HCT116 (cell line): ENCODE measurements at regions not wholly inside any gene's neighbourhood (a gene's known extent, or its start where the extent isn't known, plus 50 kb on each side); places are given as distances from the start of the nearest gene placed in this dataset.

ENCODE experiments used
- ATAC-seq: fragments of 200-7000 bp; cut with Tn5 transposase; 2 replicates; pipeline ENCODE4 v1.9.1; 2020; ENCODE audit warnings: mild to moderate bottlenecking, moderate library complexity
- BruUV-seq: library from RNA; stranded (reverse); fragments of 400-500 nt; replicated peaks from 2 replicates; lab custom pipeline; 2021; lab: Mats Ljungman, UMichigan
- CTCF ChIA-PET: fragments of 300-600 bp; sonication (Branson Sonifier 250); formaldehyde crosslinking; loops from one replicate; lab custom pipeline; 2021; ENCODE audit warnings: antibody characterized with exemption; lab: Charles Lee
- POLR2A ChIA-PET: fragments of 300-600, 350-600 bp; sonication (Branson Sonifier 250); formaldehyde crosslinking; loops from one replicate; lab custom pipeline; 2021; ENCODE audit warnings: antibody characterized with exemption; lab: Charles Lee
- RAD21 ChIA-PET, 2 experiments: fragments of 300-600 bp; sonication (Branson Sonifier 250); formaldehyde crosslinking; loops; one replicate each; lab custom pipeline; 2023; ENCODE audit warnings: low total read pairs in 2 of 2; ENCODE audit not compliant: uncharacterized antibody in 2 of 2, unreplicated experiment in 2 of 2, low non-redundant PET in 1 of 2; lab: Charles Lee
- DNase-seq: peaks from one replicate; pipeline ENCODE4 v3.0.0-alpha.2; 2010; ENCODE audit warnings: low read depth, low spot score
- H2AFZ ChIP-seq: fragments of 200-600 bp; shearing (Covaris generic), sonication (generic); 2 replicates; pipeline ENCODE4 v1.6.1; 2017; ENCODE audit warnings: low read depth, mixed run types, mixed read lengths, antibody characterized with exemption, low read length; ENCODE audit not compliant: poor library complexity, severe bottlenecking
- H3K27ac ChIP-seq: 2 replicates; pipeline ENCODE4 v1.5.1; 2012; ENCODE audit warnings: low read depth, low read length
- H3K27me3 ChIP-seq: fragments of 200-600 bp; sonication (generic); 2 replicates; pipeline ENCODE4 v1.6.1; 2016; ENCODE audit warnings: mixed run types, low read length, mixed read lengths; ENCODE audit not compliant: insufficient read depth
- H3K36me3 ChIP-seq, 2 experiments: fragments of 200-500 bp in 1 of 2; fragments of 200-600 bp in 1 of 2; sonication (Bioruptor generic) in 1 of 2; sonication (generic) in 1 of 2; 2 replicates each; pipeline versions ENCODE4 v1.5.1 to v1.6.1; 2014 to 2016; ENCODE audit warnings: low read length in 2 of 2, inconsistent platforms in 1 of 2, mixed read lengths in 1 of 2, mixed run types in 1 of 2; ENCODE audit not compliant: insufficient read depth in 2 of 2, control insufficient read depth in 1 of 2
- H3K4me1 ChIP-seq, 2 experiments: fragments of 200-600 bp in 1 of 2; sonication (generic) in 1 of 2; 2 replicates each; pipeline versions ENCODE4 v1.5.1 to v1.6.1; 2012 to 2017; ENCODE audit warnings: low read length in 2 of 2, inconsistent platforms in 1 of 2, mild to moderate bottlenecking in 1 of 2, mixed read lengths in 1 of 2, mixed run types in 1 of 2, moderate library complexity in 1 of 2; ENCODE audit not compliant: insufficient read depth in 2 of 2, control insufficient read depth in 1 of 2
- H3K4me2 ChIP-seq: fragments of 200-600 bp; sonication (generic); 2 replicates; pipeline ENCODE4 v1.6.1; 2017; ENCODE audit warnings: mixed run types, low read length, mixed read lengths
- H3K4me3 ChIP-seq, 2 experiments: fragments of 200-600 bp in 1 of 2; sonication (generic) in 1 of 2; replicated peaks in 1 of 2; 2 replicates each; pipeline ENCODE4 v1.5.1; 2011 to 2016; ENCODE audit warnings: low read length in 2 of 2, control low read depth in 1 of 2, low read depth in 1 of 2, mild to moderate bottlenecking in 1 of 2, mixed read lengths in 1 of 2, mixed run types in 1 of 2
- H3K79me2 ChIP-seq: fragments of 200-600 bp; sonication (generic); 2 replicates; pipeline ENCODE4 v1.6.1; 2017; ENCODE audit warnings: mild to moderate bottlenecking, mixed run types, low read length, moderate library complexity, mixed read lengths; ENCODE audit not compliant: insufficient read depth
- H3K9ac ChIP-seq: fragments of 200-600 bp; sonication (generic); 2 replicates; pipeline ENCODE4 v1.6.1; 2016; ENCODE audit warnings: low read length, mixed read lengths
- H3K9me2 ChIP-seq: fragments of 200-600 bp; sonication (generic), shearing (Covaris generic); 2 replicates; pipeline ENCODE4 v1.6.1; 2017; ENCODE audit warnings: mixed run types, mild to moderate bottlenecking, moderate library complexity; ENCODE audit not compliant: insufficient read depth
- H3K9me3 ChIP-seq, 2 experiments: fragments of 200-500 bp in 1 of 2; fragments of 200-600 bp in 1 of 2; sonication (Bioruptor generic) in 1 of 2; sonication (generic) in 1 of 2; 2 replicates each; pipeline ENCODE4 v1.6.1; 2014 to 2017; ENCODE audit warnings: low read length in 2 of 2, mixed read lengths in 2 of 2, inconsistent platforms in 1 of 2, low read depth in 1 of 2, mild to moderate bottlenecking in 1 of 2, mixed run types in 1 of 2, moderate library complexity in 1 of 2; ENCODE audit not compliant: control insufficient read depth in 1 of 2, insufficient read depth in 1 of 2
- H4K20me1 ChIP-seq: fragments of 200-600 bp; sonication (generic), shearing (Covaris generic); 2 replicates; pipeline ENCODE4 v1.6.1; 2017; ENCODE audit warnings: mixed run types, mild to moderate bottlenecking, moderate library complexity; ENCODE audit not compliant: insufficient read depth
- CEBPB ChIP-seq: IDR thresholded peaks from 2 replicates; pipeline ENCODE4 v1.6.1; 2012; ENCODE audit warnings: low read depth
- EZH2phosphoT487 ChIP-seq: fragments of 200-600 bp; IDR thresholded peaks from 2 replicates; pipeline ENCODE4 v1.6.1; 2018; ENCODE audit warnings: antibody characterized with exemption, borderline replicate concordance
- FOSL1 ChIP-seq: IDR thresholded peaks from 2 replicates; pipeline ENCODE4 v1.6.1; 2012; ENCODE audit warnings: low read depth
- POLR2A ChIP-seq: IDR thresholded peaks from 2 replicates; pipeline ENCODE4 v1.7.0; 2011; ENCODE audit warnings: borderline replicate concordance; ENCODE audit not compliant: insufficient read depth, insufficient read length; ENCODE audit errors: extremely low read depth
- POLR2AphosphoS5 ChIP-seq: IDR thresholded peaks from 2 replicates; pipeline ENCODE4 v1.6.1; 2011; ENCODE audit warnings: mild to moderate bottlenecking, low read depth, low read length, moderate library complexity
- RAD21 ChIP-seq: IDR thresholded peaks from 2 replicates; pipeline ENCODE4 v1.6.1; 2012; ENCODE audit warnings: low read depth, mild to moderate bottlenecking
- SIN3A ChIP-seq: IDR thresholded peaks from 2 replicates; pipeline ENCODE4 v1.6.1; 2012; ENCODE audit warnings: low read depth
- SP1 ChIP-seq: IDR thresholded peaks from 2 replicates; pipeline ENCODE4 v1.6.1; 2012; ENCODE audit warnings: low read depth
- SRF ChIP-seq: IDR thresholded peaks from 2 replicates; pipeline ENCODE4 v1.6.1; 2012; ENCODE audit warnings: low read depth
- TCF7L2 ChIP-seq: IDR thresholded peaks from 2 replicates; pipeline ENCODE4 v1.7.0; 2011; ENCODE audit warnings: borderline replicate concordance, inconsistent platforms; ENCODE audit not compliant: insufficient read depth, insufficient read length; ENCODE audit errors: extremely low read depth
- ZNF274 ChIP-seq: fragments of 200-500 bp; sonication (Bioruptor generic); IDR thresholded peaks from 2 replicates; pipeline ENCODE4 v1.6.1; 2014; ENCODE audit warnings: mild to moderate bottlenecking, low read depth, low read length, inconsistent platforms
- intact Hi-C: fragments of 100-400 bp; cut with micrococcal nuclease; formaldehyde crosslinking; loops from 2 replicates; pipeline ENCODE4 v1.10.0; 2022
- TF ChIP-seq, protein P1 (sequence below): IDR thresholded peaks from 2 replicates; pipeline ENCODE4 v1.6.1; 2012
- TF ChIP-seq, protein P2 (sequence below): IDR thresholded peaks from 2 replicates; pipeline ENCODE4 v1.6.1; 2012
- TF ChIP-seq, protein P3 (sequence below), 3 experiments: fragments of 200-600 bp in 1 of 3; sonication (generic) in 1 of 3; IDR thresholded peaks in 2 of 3; conservative IDR thresholded peaks in 1 of 3; 2 replicates each; pipeline ENCODE4 v1.5.1; 2012 to 2017; ENCODE audit warnings: low read depth in 2 of 3, low read length in 2 of 3, antibody characterized with exemption in 1 of 3, borderline replicate concordance in 1 of 3, control low read depth in 1 of 3, mild to moderate bottlenecking in 1 of 3, mixed read lengths in 1 of 3, mixed run types in 1 of 3, moderate library complexity in 1 of 3; ENCODE audit not compliant: insufficient read depth in 1 of 3
- TF ChIP-seq, protein P4 (sequence below): IDR thresholded peaks from 2 replicates; pipeline ENCODE4 v1.6.1; 2011; ENCODE audit warnings: mild to moderate bottlenecking, low read length, moderate library complexity; ENCODE audit not compliant: insufficient replicate concordance; ENCODE audit errors: extremely low read depth

DNA sequence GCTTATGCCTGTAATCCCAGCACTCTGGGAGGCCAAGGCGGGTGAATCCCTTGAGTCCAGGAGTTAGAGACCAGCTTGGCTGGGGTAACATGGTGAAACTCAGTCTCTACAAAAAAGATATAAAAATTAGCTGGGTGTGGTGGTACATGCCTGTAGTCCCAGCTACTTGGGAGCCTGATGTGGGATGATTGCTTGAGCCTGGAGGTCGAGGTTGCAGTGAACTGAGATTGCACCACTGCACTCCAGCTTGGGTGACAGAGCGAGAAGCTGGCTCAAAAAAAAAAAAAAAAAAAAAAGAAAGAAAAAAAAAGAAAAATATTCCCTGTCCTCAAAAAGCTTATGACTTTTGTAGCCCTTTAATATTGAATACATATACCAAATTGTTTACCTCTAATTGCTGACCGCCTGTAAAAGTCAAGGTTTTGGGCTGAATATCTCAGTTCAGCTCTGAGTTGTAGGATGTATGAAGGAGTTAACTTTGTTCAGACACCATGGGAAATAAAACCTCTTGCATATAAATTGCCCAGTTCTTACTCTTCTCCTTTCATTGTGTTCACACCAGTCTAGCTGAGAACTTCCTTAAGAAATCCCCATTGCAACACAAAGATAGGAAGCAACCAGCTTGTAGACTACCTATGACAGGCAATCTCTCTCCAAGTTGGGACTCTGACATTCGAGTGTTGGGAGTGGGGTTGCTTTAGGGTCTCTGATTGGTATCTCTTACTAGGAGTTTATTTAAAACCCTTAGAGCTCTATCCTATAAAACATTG lies 97.6 kb upstream of the RASGRP1 start:
- H3K4me1 ChIP-seq = no peaks in the 10 kb centered on the region
- no peaks in the 10 kb centered on the region for H3K9me3 ChIP-seq
- no peak overlapping the region for H3K4me2 ChIP-seq
- no peaks in the 10 kb centered on the region for H3K79me2 ChIP-seq
- DNase-seq (no peak), ATAC-seq (no peak)
- no peaks in the 10 kb centered on the region for H3K36me3 ChIP-seq
- no peak overlapping the region for H3K4me3 ChIP-seq
- BruUV-seq = no TSS peak
- ChIA-PET POLR2A (no interaction called here), CTCF (interaction anchor here (1.6 kb wide), 1 partner anchor 40 kb away, joined by 3 read pairs; no protein-coding TSS in a partner anchor), RAD21 (no interaction called here)
- no peaks in the 10 kb centered on the region for H4K20me1 ChIP-seq
- H3K9ac ChIP-seq = no peak overlapping the region
- H3K27me3 ChIP-seq = peaks cover 26% of the 10 kb centered on the region
- no peaks in the 10 kb centered on the region for H3K9me2 ChIP-seq
- intact Hi-C loops = no loop called here
- TF ChIP-seq, protein P1, sequence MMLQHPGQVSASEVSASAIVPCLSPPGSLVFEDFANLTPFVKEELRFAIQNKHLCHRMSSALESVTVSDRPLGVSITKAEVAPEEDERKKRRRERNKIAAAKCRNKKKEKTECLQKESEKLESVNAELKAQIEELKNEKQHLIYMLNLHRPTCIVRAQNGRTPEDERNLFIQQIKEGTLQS = no peak
- TF ChIP-seq EZH2phosphoT487 = no peak
- H2AFZ ChIP-seq = no peak overlapping the region
- H3K27ac ChIP-seq = no peak overlapping the region

DNA sequence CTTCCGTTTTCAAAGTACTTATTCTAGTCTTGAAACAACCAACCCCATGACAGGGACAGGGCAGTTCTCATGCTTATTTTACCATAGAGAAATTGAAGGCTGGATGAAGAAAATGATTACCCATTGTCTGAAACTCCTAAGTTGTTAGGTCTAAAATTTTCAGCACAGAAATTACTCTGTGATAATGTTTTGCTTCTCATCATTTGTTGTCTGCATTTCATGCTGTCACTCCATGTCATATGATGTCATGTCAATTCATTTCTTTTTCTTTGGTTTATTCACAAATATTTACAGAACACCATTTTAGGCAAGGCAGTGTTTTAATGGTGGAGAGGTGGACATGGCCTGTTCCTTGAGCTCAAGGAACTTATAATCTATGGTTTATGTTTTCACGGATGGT lies 98.2 kb upstream of the RASGRP1 start:
- no peaks in the 10 kb centered on the region for H4K20me1 ChIP-seq
- ChIA-PET RAD21 (no interaction called here), POLR2A (no interaction called here), CTCF (interaction anchor here (1.6 kb wide), 1 partner anchor 39 kb away, joined by 3 read pairs; no protein-coding TSS in a partner anchor)
- H3K9me2 ChIP-seq = no peaks in the 10 kb centered on the region
- H3K9ac ChIP-seq = no peak overlapping the region
- H3K4me2 ChIP-seq = no peak overlapping the region
- H3K36me3 ChIP-seq = no peaks in the 10 kb centered on the region
- H3K79me2 ChIP-seq = no peaks in the 10 kb centered on the region
- no peak overlapping the region for H2AFZ ChIP-seq
- no peaks in the 10 kb centered on the region for H3K9me3 ChIP-seq
- no peak overlapping the region for H3K27ac ChIP-seq
- no TSS peak for BruUV-seq
- H3K4me1 ChIP-seq = no peaks in the 10 kb centered on the region
- H3K4me3 ChIP-seq = no peak overlapping the region
- peaks cover 31% of the 10 kb centered on the region for H3K27me3 ChIP-seq
- intact Hi-C loops = no loop called here
- DNase-seq (no peak), ATAC-seq (no peak)
- TF ChIP-seq SRF (no peak), POLR2A (no peak), SP1 (no peak), SIN3A (no peak), POLR2AphosphoS5 (no peak), ZNF274 (no peak), EZH2phosphoT487 (no peak), FOSL1 (no peak), TCF7L2 (no peak), RAD21 (no peak), CEBPB (no peak)
- TF ChIP-seq, protein P2, sequence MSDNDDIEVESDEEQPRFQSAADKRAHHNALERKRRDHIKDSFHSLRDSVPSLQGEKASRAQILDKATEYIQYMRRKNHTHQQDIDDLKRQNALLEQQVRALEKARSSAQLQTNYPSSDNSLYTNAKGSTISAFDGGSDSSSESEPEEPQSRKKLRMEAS = no peak
- TF ChIP-seq, protein P3, sequence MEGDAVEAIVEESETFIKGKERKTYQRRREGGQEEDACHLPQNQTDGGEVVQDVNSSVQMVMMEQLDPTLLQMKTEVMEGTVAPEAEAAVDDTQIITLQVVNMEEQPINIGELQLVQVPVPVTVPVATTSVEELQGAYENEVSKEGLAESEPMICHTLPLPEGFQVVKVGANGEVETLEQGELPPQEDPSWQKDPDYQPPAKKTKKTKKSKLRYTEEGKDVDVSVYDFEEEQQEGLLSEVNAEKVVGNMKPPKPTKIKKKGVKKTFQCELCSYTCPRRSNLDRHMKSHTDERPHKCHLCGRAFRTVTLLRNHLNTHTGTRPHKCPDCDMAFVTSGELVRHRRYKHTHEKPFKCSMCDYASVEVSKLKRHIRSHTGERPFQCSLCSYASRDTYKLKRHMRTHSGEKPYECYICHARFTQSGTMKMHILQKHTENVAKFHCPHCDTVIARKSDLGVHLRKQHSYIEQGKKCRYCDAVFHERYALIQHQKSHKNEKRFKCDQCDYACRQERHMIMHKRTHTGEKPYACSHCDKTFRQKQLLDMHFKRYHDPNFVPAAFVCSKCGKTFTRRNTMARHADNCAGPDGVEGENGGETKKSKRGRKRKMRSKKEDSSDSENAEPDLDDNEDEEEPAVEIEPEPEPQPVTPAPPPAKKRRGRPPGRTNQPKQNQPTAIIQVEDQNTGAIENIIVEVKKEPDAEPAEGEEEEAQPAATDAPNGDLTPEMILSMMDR (IDR thresholded peaks at IDR 0.05 in 2 of 3, conservative IDR thresholded peaks at IDR 0.05 in 1 of 3; ENCODE audit: borderline replicate concordance in 1 of 3, insufficient read depth in 1 of 3, low read depth in 2 of 3, low read length in 2 of 3) = no peak
- TF ChIP-seq, protein P4, sequence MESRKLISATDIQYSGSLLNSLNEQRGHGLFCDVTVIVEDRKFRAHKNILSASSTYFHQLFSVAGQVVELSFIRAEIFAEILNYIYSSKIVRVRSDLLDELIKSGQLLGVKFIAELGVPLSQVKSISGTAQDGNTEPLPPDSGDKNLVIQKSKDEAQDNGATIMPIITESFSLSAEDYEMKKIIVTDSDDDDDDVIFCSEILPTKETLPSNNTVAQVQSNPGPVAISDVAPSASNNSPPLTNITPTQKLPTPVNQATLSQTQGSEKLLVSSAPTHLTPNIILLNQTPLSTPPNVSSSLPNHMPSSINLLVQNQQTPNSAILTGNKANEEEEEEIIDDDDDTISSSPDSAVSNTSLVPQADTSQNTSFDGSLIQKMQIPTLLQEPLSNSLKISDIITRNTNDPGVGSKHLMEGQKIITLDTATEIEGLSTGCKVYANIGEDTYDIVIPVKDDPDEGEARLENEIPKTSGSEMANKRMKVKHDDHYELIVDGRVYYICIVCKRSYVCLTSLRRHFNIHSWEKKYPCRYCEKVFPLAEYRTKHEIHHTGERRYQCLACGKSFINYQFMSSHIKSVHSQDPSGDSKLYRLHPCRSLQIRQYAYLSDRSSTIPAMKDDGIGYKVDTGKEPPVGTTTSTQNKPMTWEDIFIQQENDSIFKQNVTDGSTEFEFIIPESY = no peak
